Endometrial microvascular endothelial cells (primary cell): ENCODE measurements at regions not wholly inside any gene's neighbourhood (a gene's known extent, or its start where the extent isn't known, plus 50 kb on each side); places are given as distances from the start of the nearest gene placed in this dataset.

ENCODE experiments used
- in situ Hi-C: cut with HindIII; loops from 2 replicates; pipeline ENCODE4 v1.10.0; 2017; ENCODE audit warnings: low sequenced_read_pairs, low pct_unique_long_range_greater_than_20kb; ENCODE audit errors: inconsistent ontology term

- in situ Hi-C loops = no loop called here
These were observed 603.8 kb downstream of the TLE4 start for GRCh38 chr9:80175286-80176150.

- in situ Hi-C loops = no loop called here
These were observed 592.1 kb downstream of the TLE4 start for GRCh38 chr9:80163889-80164288.

GRCh38 chr9:80158554-80159170 is 586.9 kb downstream of the TLE4 start:
- in situ Hi-C loops = no loop called here

- in situ Hi-C loops = no loop called here
These were observed 586.4 kb downstream of the TLE4 start for GRCh38 chr9:80158131-80158530.

- in situ Hi-C loops = no loop called here
These were observed 585.8 kb downstream of the TLE4 start for GRCh38 chr9:80157561-80157983.

GRCh38 chr9:80156756-80157472 is 585.1 kb downstream of the TLE4 start:
- in situ Hi-C loops = no loop called here

GRCh38 chr9:80156262-80156661 is 584.5 kb downstream of the TLE4 start:
- in situ Hi-C loops = no loop called here

- in situ Hi-C loops = no loop called here
These were observed 576.1 kb downstream of the TLE4 start for GRCh38 chr9:80147866-80148265.

- in situ Hi-C loops = no loop called here
These were observed 574.7 kb downstream of the TLE4 start for GRCh38 chr9:80146466-80146865.

- in situ Hi-C loops = no loop called here
These were observed 573.1 kb downstream of the TLE4 start for GRCh38 chr9:80144856-80145255.

- in situ Hi-C loops = no loop called here
These were observed 572.6 kb downstream of the TLE4 start for GRCh38 chr9:80144406-80144805.

GRCh38 chr9:80143899-80144298 is 572.1 kb downstream of the TLE4 start:
- in situ Hi-C loops = no loop called here

- in situ Hi-C loops = no loop called here
These were observed 562.7 kb downstream of the TLE4 start for GRCh38 chr9:80134487-80134886.

- in situ Hi-C loops = no loop called here
These were observed 559.9 kb downstream of the TLE4 start for GRCh38 chr9:80131627-80132026.

- in situ Hi-C loops = no loop called here
These were observed 556.2 kb downstream of the TLE4 start for GRCh38 chr9:80127920-80128319.

- in situ Hi-C loops = no loop called here
These were observed 554.0 kb downstream of the TLE4 start for GRCh38 chr9:80125731-80126264.

- in situ Hi-C loops = no loop called here
These were observed 545.3 kb downstream of the TLE4 start for GRCh38 chr9:80117031-80117430.

GRCh38 chr9:80114241-80114640 is 542.5 kb downstream of the TLE4 start:
- in situ Hi-C loops = no loop called here

GRCh38 chr9:80107931-80108660 is 536.3 kb downstream of the TLE4 start:
- in situ Hi-C loops = no loop called here
